ENCODE measurements at regions not wholly inside any gene's neighbourhood (a gene's known extent, or its start where the extent isn't known, plus 50 kb on each side); places are given as distances from the start of the nearest gene placed in this dataset.

- DNase-seq, result no peak
Measured at GRCh38 chr9:7387840-7388239, 411.7 kb downstream of the DMAC1 start.

DNA sequence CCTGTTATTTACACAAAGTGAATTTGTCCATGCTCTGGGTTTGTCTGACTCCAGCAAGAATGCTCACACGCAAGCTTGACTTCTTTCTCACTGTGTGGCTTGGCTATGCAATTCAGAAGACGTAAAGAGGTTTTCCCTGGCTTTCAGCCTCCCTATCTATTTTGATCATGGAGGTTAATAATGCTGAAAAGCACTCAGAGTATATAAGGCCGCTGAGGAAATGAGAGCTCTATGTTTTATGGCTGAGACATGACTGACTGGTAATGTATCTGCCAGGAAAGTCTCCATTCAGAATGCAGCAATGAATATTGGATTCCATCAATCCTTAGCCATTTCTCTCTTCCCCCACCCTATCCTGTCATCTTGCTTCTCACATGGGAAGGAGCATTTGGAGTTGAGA is 417.3 kb downstream of the DMAC1 start:
- no peak for DNase-seq

- DNase-seq, result peak; percentile 68
Measured at GRCh38 chr9:7377489-7377888, 422.1 kb downstream of the DMAC1 start.

GRCh38 chr9:7376833-7377232 is 422.7 kb downstream of the DMAC1 start:
- peak; percentile 96 for DNase-seq

DNA sequence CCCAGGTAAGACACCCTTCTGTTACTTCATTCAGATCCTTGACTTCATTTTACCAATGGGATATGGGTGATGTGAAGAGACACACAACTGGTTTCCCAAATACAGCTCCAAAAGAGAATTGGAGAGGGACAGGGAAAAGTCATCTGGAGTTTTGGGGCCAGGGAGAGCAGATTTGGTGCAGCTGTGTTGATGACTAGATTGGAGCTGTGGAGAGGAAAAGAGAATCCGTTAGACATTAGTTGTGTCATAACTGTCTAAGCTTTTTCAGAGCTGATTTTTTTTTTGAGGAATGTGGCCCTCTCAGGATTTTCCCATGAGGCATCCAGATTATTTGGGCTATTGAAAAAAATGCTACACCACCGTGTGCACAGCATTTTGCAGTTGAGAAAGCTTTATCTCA is 423.4 kb downstream of the DMAC1 start:
- DNase-seq, result no peak

GRCh38 chr9:7375013-7375511 is 424.5 kb downstream of the DMAC1 start:
- DNase-seq, result peak; percentile 95

DNA sequence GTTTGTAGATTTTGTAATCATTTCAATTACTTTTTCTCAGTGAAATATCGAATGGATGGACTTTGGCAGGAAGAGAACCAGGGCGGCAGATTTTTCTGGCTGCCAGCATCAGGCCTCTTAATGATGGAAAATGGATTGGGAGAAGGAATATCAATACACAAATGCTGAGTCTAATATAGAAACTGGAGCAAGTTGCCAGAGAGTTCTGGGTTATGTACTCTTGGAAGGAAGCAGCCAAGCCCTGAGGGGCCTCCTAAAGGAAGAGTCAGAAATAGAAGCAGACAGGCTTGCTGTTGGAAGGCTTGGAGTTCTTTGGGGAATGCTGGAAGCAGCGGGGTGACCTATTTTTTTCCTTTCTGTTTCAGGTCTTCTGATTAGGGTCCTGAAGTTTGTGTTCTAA is 428.6 kb downstream of the DMAC1 start:
- DNase-seq, result no peak

- DNase-seq, result no peak
Measured at GRCh38 chr9:7370381-7370780, 429.2 kb downstream of the DMAC1 start.

DNA sequence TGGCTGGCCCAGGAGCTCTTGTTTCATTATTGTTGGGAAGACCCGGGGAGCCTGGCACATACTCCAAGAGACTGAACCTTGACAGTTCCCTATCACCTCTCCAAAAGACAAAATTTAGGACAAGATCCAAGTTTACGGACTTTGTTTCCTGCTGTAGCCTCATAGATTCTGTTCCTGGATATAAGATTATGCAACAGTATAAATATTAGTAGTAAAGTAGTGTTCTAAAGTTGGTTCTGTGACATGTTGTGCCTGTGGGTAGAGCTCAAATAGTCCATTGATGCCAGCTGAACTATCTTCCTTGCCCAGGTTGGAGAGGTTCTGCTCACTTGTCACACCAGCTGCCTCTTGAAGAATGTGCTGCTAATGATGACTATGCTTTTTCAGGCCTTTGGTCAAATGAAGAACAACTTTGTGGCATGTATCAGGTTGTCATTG is 430.2 kb downstream of the DMAC1 start:
- peak; percentile 33 for DNase-seq

DNA sequence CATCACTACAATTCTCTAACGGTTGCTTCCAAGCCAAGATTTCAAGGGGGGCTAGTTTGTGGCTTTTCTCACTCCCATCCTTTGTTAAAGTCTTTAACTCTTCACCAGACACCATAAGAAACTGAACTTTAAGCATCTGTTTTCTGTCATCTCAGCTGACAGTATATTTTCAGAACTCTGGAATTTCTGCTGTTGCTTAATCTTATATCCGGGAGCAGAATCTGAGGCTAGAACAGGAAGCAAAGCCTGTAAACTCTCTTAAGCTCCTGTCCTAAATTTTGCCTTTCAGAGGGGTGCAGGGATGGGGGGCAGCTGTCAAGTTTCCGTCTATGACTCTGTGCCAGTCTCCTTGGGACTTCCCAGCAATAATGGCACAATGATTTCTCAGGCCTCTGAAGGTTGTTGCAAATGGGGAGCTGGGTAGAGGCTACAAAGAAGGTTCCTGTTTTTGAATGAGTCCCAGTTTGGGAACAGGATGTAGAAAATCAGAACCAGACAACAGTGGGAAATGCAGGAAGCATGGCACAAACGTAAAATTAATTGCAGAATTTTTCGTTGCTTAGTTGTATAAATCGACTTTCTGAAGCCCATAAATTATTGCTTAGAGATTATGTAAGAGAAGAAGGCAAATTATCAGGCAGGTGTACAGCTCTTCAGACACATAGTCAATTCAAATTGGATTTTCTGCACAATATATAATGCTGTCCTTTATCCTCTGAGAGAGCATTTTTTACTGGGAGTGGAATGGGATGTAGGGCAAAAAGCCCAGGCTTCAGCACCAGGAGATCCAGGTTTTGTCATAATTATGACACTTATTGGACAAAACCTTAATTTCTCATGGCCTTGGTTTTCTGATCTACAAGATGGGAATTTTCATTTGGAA is 430.9 kb downstream of the DMAC1 start:
- DNase-seq, result no peak

DNA sequence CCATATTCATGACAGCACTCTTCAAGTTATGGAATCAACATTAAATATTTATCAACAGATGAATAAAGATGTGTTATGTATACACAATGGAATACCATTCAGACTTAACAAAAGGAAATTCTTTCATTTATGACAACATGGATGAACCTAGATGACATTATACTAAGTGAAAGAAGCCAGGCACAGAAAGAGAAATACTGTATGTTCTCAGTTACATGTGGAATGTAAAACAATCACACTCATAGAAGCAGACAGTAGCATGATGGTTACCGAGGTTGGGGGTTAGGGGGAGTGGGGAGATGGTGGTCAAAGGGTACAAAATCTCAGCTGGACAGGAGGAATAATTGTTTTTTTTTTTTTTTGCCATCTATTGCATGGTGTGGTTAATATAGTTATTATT is 431.9 kb downstream of the DMAC1 start:
- no peak for DNase-seq

DNA sequence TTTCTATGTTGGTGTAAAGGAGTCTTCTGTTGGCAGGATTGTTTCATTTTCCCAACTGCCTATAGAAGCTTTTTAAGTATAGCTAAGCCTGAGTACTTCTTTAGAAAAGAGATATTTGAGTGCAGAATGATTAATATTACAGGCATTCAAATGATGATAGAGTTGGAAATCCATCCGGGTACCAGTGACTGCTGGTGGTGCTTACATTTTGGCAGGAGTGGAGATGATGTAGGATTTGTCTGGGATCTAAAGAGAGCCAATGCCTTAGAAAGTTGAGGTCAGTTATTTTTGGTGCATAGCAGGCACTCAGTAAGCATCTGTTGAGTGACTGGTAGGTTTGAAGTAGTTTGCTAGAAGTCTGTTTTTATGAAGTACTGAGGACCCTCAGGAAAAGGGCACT is 433.5 kb downstream of the DMAC1 start:
- no peak for DNase-seq

GRCh38 chr9:7363777-7364477 is 435.7 kb downstream of the DMAC1 start:
- DNase-seq, result no peak

DNA sequence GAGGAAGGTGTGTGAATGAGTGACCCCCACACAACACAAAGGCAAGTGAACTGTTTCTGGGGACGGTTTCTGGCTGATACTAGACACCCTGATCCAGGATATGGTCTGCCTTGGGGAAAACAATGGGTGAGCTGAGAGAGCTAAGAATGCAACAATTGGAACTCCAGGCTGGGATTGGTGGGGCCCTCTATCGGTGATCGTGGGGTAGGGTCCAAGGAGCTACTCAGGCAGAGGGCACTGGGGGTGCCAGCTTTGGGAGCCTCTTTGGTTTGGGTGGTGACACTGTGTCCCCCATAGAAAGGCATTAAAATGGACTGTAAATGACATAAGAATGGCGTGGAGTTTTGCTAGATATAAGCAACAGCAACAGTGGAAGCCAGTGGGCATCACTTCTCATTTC is 439.1 kb downstream of the DMAC1 start:
- no peak for DNase-seq

- DNase-seq, result no peak
Measured at GRCh38 chr9:7358876-7359275, 440.7 kb downstream of the DMAC1 start.

GRCh38 chr9:7354704-7355103 is 444.9 kb downstream of the DMAC1 start:
- DNase-seq, result no peak

- DNase-seq, result no peak
Measured at GRCh38 chr9:7348692-7349091, 450.9 kb downstream of the DMAC1 start.

DNA sequence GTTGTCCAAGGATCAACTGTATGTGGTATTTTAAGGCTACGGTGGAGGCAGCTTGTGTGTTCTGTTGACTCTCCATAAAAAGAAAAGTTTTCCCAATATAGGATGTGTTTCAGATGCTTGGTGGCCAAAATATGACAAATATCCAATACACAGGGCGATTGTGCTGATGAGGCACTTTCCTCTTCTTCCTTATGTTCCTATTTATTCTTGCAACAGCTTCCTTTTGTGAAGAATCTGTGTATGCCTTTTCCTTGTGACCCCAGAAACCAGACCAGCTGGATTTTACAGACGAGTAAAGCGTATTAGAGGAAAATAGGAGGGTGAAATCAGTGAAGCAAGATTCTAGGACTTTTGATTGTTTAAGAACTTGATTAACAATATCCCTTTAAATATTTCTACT is 452.0 kb downstream of the DMAC1 start:
- no peak for DNase-seq

DNA sequence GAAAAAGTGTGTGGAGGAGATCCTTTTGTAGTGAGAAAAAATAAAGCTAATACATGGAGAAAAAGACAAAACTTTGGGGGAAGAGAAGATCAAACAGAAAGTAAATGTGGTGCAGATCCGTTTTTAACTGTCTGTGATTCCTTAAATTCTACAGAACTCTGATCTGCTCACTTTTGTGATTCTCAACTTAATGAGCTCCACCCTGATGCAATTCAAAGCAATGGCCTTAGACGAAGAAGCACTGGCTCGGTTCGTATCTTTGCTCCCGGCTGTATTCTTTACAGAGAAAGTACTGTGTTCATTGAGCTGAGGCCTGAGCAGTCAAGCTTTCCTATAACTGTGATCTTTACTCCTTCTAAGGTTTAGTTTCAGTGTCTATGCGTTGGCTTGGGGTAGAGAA is 453.4 kb downstream of the DMAC1 start:
- DNase-seq, result no peak

- DNase-seq, result peak; percentile 13
Measured at GRCh38 chr9:7342736-7343135, 456.8 kb downstream of the DMAC1 start.

DNA sequence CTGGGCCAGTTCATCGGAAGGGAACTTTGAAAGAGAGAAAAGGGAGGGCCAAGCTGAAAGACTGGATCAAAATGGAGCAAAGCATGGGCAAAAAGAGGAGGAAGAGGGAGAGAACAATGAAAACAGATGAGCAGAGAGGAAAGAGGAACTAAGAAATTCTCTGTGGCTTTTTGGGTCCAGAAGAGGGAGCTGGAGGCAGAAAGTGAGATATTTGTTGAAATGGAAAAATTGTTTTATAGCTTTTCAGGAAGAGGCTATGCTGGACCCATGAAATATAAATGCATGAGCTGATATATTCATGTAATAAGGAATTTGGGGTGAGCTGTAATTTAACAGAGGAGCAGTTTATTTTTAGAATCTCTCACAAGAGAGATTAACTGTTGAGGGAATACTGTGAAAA is 457.3 kb downstream of the DMAC1 start:
- DNase-seq, result peak; percentile 15

- DNase-seq, result no peak
Measured at GRCh38 chr9:7341571-7341970, 458.0 kb downstream of the DMAC1 start.

- no peak for DNase-seq
Measured at GRCh38 chr9:7340451-7340850, 459.1 kb downstream of the DMAC1 start.

DNA sequence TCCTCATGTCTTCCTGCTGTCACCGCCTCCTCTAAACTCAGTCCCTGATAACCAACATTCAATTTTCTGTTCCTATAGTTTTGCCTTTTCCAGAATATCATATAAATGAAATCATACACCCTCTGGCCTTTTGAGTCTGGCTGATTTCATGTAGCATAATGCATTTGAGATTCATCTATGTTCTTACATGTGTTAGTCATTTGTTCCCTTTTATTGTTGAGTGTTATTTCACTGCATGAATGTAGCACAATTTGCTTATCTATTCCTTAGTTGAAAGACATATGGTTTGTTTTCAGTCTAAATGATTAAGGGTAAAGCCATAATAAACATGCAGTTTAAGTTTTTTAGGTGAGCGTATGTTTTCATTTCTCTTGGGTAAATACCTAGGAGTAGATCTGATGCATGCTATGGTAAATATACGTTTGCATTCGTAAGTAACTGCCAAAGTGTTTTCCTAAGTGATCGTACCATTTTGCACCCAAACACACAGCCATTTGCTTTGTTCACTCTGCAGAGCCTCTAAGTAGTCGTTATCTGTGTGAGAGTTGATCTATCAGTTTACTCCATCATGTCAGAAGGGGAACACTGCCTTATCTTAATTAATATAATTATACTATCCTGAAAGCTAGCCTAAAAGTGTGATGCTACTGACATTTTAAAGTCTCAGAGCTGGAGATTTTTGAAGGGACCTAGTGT is 460.8 kb downstream of the DMAC1 start:
- DNase-seq, result peak; percentile 63

All from DMS79 treated with DMSO at 0.1 percent for 48 hours (cell line).